Adrenal gland (tissue), 5 donors: ENCODE measurements at regions not wholly inside any gene's neighbourhood (a gene's known extent, or its start where the extent isn't known, plus 50 kb on each side); places are given as distances from the start of the nearest gene placed in this dataset.

Source experiments
- POLR2A ChIP-seq, 2 donors: fragments of 450-650 bp; IDR thresholded peaks; one replicate each; pipeline ENCODE4 v1.6.1; 2017; ENCODE audit warnings: antibody characterized with exemption in 2 of 2, mild to moderate bottlenecking in 2 of 2, moderate library complexity in 1 of 2
- TF ChIP-seq, protein P1 (sequence below), 6 experiments: fragments of 450-650 bp in 4 of 6; fragments of 200-600 bp in 2 of 6; sonication (generic) in 1 of 6; IDR thresholded peaks; 1 replicate in 5 of 6; 2 replicates in 1 of 6; pipeline versions ENCODE4 v1.5.1 to v1.8.0; 2016 to 2021; ENCODE audit warnings: antibody characterized with exemption in 6 of 6, mild to moderate bottlenecking in 2 of 6, moderate library complexity in 1 of 6
- donor health status: DM: no; HTN: no; CAD: no.

DNA sequence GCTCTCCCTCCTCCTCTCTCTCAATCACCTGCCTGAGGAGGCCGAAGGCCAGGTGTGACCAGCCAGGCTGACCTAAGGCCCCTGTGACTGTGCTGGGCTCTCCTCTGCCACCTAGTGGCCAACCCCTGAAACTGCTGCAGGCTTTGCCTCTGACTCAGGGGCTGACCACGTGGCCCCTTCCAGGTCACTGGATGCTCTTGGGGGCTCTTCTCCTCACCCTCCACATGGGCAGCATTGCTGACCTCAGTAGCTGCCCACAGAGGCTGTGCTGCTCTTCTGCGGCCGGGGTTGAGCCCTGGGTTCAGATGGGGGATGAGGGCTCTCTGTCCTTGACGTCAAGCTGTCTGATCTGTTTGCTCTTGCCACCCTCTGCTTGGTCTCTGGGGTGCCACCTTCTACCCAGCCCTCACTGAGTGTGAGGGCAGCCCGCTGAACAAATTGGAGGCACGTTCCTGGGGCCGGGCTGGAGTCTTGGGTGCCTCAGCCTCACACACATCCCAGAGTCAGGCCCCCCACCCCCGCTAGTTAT lies 122.7 kb downstream of the TWIST2 start:
- TF ChIP-seq, protein P1, sequence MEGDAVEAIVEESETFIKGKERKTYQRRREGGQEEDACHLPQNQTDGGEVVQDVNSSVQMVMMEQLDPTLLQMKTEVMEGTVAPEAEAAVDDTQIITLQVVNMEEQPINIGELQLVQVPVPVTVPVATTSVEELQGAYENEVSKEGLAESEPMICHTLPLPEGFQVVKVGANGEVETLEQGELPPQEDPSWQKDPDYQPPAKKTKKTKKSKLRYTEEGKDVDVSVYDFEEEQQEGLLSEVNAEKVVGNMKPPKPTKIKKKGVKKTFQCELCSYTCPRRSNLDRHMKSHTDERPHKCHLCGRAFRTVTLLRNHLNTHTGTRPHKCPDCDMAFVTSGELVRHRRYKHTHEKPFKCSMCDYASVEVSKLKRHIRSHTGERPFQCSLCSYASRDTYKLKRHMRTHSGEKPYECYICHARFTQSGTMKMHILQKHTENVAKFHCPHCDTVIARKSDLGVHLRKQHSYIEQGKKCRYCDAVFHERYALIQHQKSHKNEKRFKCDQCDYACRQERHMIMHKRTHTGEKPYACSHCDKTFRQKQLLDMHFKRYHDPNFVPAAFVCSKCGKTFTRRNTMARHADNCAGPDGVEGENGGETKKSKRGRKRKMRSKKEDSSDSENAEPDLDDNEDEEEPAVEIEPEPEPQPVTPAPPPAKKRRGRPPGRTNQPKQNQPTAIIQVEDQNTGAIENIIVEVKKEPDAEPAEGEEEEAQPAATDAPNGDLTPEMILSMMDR (IDR thresholded peaks at IDR 0.05), result peak; percentile 85 to 100 (median 93)
- no peak for TF ChIP-seq POLR2A (IDR thresholded peaks at IDR 0.05)
